Cerebellar cortex (tissue), 1 donor: ENCODE measurements at regions not wholly inside any gene's neighbourhood (a gene's known extent, or its start where the extent isn't known, plus 50 kb on each side); places are given as distances from the start of the nearest gene placed in this dataset.

Experiments used
- DNase-seq: peaks from one replicate; pipeline ENCODE4 v3.0.0-alpha.2; 2015; ENCODE audit warnings: low spot score

- DNase-seq = no peak
Observed at GRCh38 chr6:14819840-14820420, 425.9 kb upstream of the JARID2 start.

- no peak for DNase-seq
Observed at GRCh38 chr6:14822012-14822553, 423.8 kb upstream of the JARID2 start.

GRCh38 chr6:14822679-14823078 lies 423.2 kb upstream of the JARID2 start:
- no peak for DNase-seq

DNA sequence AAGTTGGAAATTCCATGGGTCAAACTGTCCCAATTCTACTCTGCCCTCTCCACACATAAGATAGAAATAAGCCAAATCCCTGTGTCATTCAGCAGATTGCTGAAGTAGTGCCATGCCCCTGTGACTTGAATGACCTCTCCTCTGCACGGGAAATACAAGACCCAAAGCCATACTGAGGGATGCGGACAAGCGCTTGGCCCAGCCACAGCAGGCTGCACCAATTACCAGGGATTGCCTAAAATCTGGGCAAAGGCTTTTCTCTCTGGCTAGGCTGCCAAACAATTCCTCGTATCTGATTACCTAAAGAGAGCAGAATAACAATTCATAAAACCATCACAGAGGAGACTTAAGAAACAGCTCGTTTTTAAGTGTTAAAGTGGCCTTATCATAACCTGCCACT lies 421.8 kb upstream of the JARID2 start:
- DNase-seq = no peak

DNA sequence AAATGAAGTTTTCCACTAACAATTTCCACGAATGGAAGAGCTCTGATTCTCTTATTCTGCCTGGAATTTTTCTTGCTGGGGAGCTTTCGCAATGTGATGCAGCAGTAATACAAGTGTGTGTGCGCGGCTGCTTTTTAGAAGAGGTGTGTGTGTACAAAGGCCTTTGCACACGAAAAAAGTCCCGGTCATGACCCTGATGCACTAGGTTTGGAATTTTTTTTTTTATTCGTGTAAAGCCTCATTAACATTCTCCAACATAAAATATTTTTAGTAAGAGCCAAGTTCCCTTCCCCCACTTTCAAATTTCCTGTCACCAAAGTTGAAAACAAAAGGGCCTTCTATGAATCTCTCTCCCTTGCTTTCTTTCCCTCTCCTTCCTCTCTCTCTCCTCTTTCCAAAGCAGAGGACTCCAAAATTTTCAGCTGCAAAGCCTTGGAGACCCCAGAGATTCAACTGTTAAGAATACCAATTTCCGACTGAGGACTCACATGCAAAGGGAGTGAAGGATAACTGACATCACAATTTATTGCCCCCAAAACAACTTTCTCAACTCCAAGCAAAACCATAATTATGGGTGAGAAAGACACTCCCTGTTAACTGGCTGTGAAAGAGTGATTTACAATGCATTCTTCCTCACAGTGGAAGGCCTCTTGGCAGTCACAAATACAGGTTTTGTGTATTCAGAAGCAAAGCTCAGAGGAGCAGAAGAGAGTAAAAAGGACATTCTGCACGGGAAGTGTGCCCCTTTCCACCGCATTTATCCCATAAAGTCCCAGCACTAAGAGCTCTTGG lies 421.2 kb upstream of the JARID2 start:
- DNase-seq = no peak

DNA sequence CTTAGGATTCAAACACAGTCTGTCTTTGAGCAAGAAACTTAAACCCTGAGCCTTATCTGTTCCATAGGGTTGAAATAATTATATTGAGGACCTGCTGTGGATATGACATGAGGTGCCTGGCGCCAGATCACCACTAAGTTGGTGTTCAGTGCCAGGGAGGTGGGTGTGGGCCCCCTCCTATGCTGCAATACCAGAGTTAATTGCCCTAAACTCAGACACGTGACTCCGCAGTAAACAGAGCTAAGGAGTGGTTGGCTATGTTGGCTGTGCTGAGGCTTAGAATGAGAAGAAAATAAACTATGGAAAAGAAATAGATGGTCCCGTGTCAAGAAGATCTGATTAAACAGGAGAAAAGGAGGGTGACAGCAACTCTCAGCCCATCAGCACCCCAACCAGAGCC lies 419.4 kb upstream of the JARID2 start:
- DNase-seq = no peak

GRCh38 chr6:14827354-14827753 lies 418.5 kb upstream of the JARID2 start:
- DNase-seq = no peak

GRCh38 chr6:14828201-14828611 lies 417.7 kb upstream of the JARID2 start:
- no peak for DNase-seq

- DNase-seq = no peak
Observed at GRCh38 chr6:14831070-14831469, 414.8 kb upstream of the JARID2 start.

GRCh38 chr6:14831937-14832336 lies 413.9 kb upstream of the JARID2 start:
- no peak for DNase-seq

- no peak for DNase-seq
Observed at GRCh38 chr6:14832427-14832826, 413.4 kb upstream of the JARID2 start.

DNA sequence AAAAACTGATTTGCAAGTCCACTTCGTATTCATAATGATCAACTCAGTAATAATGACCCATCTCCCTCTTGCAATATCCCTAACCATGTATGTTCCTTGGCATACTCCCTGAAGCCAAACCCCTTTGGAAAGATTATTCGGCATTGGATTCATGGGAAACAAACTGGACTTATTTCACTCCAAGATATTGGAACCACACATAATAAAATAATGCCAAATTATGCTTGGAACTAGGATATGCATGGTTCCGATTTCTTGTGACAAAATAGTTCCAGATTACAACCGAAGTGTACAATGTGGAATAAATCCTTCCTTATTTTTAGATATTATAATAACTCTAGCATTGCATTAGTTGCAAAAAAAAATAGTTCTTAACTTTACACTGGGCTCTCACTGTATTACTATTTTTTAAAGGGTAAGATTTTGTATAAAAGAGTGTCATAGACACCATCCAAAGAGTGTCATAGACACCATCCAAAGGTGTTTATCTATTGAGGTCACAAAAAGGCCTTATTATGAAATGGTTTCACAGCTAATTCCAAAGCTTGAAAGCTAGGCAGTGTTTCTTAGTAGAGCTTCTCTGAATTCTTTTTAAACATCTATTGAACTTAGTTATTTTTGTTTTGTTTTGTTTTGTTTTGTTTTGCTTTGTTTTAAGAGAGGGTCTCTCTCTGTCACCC lies 410.9 kb upstream of the JARID2 start:
- DNase-seq = no peak

DNA sequence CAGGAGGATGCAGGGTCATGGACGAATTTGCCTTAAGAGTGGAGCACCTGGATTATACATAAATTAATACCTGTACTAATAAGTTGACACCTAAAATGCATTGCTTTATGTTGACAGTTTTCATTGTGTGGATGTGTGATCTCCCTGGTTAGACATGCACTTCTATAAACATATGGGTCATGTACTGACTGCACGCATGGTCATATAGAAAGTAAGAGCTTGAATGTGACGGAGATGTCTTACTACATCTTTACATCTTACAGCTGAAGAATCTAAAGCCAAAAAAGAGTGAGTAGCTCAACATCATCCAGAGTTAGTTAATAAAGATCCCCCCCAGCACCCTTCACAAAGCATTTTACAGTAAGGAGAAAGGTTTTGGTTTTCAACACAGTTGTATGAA lies 408.4 kb upstream of the JARID2 start:
- DNase-seq = no peak

DNA sequence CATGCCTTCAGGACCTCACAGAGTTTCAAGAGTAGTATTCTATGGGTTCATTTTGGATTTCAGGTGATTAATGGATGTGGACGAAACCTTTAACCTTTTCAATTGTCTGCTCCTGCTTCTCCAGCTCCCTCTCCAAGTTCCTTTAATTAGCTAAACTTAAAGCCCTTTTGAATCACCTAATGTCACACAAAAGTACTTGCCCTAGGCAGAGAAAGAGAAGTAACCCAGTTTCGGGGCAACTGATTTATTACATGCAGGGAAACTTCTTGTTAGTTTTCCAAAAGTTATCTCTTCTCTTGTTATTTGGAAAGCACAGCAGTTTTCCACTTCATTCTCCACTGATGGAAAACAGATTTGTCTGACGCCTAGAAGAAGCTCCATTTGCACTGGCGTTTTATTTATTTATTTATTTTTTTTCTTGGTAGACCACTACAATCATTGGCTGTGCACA lies 407.7 kb upstream of the JARID2 start:
- no peak for DNase-seq

DNA sequence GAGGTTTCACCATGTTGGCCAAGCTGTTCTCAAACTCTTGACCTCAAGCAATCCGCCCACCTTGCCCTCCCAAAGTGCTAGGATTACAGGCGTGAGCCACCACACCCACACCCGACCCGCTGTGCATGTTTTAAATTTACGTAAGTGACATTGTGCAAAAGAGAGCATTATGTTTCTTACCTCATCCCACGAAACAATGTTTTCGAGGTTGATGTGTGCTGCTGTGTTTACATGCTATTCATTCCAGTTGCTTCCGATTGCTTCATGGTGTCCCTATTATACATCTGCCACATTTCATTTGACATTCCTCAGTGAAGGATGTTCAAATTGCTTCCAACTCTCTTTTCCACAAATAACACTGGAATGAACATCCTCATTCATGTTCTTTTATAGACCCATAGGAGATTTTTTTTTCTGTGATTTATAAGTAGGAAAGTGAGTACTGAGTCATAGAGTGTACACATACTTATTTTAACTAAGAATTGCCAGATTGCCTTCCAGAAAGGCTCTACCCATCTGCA lies 403.9 kb upstream of the JARID2 start:
- no peak for DNase-seq

GRCh38 chr6:14844411-14844810 lies 401.5 kb upstream of the JARID2 start:
- no peak for DNase-seq

- no peak for DNase-seq
Observed at GRCh38 chr6:14848019-14848418, 397.9 kb upstream of the JARID2 start.

DNA sequence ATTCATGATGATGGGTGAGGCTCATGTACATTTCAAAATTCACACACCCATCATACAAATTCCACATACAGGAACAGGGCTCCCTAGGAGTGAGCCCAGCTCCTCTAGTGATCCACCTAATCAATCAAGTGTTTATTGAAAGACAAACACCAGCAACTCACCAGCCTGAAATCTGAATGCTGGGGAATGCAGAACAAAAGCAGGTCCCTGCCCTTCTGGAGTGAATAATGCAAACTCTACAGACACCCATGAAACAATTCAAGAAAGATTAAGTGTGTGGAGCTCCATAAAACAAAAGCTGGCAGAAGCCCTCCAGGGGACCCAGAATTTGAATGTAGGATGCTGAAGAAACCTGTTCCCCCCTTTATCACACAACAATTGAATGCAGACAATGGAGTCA lies 396.7 kb upstream of the JARID2 start:
- no peak for DNase-seq

GRCh38 chr6:14851281-14851680 lies 394.6 kb upstream of the JARID2 start:
- no peak for DNase-seq

DNA sequence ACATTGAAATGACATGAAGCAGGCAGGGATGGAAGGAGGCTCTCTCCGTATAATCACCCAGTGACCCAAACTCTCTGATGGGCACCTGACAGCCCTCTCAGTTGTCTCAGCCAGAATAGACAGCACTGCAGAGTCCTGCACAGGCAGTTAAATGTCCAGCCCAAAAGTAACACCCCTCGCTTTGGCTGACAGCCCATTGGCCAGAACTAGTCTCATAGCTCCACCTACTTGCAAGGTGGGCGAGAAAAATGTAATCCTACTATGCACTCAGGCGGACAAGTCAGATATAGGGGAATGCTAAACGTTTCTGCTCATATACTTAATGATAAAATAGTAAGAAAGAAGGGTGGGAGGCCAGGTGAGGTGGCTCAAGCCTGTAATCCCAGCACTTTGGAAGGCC lies 393.5 kb upstream of the JARID2 start:
- no peak for DNase-seq

GRCh38 chr6:14856177-14856576 lies 389.7 kb upstream of the JARID2 start:
- DNase-seq = no peak

- no peak for DNase-seq
Observed at GRCh38 chr6:14857001-14857400, 388.9 kb upstream of the JARID2 start.

DNA sequence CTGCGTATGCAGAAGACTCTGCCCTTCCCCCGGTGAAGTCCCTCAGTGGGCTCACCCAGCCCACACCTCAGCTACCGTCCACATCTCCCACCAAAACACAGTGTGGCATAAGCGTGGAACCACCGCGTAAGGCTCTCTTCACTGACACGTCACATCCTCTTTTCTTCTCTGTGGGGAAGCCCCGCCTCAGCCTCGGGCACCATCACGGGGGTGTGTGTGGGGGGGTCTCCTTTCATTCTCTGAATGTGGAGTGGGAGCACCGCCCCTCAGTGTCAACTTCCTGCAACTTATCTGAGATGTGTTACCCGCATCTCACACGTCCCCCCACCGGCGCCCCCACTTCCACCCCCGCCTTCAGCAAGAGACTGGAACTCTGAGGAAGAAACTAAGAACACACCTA lies 388.4 kb upstream of the JARID2 start:
- no peak for DNase-seq
